ENCODE measurements at regions not wholly inside any gene's neighbourhood (a gene's known extent, or its start where the extent isn't known, plus 50 kb on each side); places are given as distances from the start of the nearest gene placed in this dataset.

DNA sequence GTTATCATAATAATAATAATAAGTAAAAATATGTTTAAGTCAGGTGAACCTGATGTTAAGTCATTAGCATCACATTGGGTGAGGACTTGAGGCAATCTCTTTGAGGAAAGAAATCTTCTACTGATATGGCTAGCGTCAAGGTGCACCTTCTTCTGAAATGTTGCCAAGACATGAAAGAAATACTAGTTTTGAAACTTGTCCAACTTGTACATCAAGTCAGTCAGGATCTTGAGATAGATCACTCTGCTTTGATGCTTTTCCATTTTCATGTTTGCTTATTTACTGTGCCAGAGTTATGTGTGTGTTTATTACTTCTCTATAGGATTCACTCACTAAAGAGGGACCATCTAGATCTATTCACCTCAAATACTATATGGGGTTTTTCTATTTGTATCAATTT, 90.0 kb upstream of the USP15 start:
- no peaks in the 10 kb centered on the region for H3K4me1 Mint-ChIP-seq
- peaks cover 3% of the 10 kb centered on the region for H3K27me3 Mint-ChIP-seq (ENCODE audit: low read depth)
- no peaks in the 10 kb centered on the region for H3K36me3 Mint-ChIP-seq (ENCODE audit: low read depth)
- no peak overlapping the region for H3K4me3 Mint-ChIP-seq
- H3K27ac Mint-ChIP-seq: no peak overlapping the region
- TF ChIP-seq, protein P1, sequence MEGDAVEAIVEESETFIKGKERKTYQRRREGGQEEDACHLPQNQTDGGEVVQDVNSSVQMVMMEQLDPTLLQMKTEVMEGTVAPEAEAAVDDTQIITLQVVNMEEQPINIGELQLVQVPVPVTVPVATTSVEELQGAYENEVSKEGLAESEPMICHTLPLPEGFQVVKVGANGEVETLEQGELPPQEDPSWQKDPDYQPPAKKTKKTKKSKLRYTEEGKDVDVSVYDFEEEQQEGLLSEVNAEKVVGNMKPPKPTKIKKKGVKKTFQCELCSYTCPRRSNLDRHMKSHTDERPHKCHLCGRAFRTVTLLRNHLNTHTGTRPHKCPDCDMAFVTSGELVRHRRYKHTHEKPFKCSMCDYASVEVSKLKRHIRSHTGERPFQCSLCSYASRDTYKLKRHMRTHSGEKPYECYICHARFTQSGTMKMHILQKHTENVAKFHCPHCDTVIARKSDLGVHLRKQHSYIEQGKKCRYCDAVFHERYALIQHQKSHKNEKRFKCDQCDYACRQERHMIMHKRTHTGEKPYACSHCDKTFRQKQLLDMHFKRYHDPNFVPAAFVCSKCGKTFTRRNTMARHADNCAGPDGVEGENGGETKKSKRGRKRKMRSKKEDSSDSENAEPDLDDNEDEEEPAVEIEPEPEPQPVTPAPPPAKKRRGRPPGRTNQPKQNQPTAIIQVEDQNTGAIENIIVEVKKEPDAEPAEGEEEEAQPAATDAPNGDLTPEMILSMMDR (IDR thresholded peaks at IDR 0.05; ENCODE audit: unreplicated experiment in 3 of 3): no peak
- no peaks in the 10 kb centered on the region for H3K9me3 Mint-ChIP-seq

DNA sequence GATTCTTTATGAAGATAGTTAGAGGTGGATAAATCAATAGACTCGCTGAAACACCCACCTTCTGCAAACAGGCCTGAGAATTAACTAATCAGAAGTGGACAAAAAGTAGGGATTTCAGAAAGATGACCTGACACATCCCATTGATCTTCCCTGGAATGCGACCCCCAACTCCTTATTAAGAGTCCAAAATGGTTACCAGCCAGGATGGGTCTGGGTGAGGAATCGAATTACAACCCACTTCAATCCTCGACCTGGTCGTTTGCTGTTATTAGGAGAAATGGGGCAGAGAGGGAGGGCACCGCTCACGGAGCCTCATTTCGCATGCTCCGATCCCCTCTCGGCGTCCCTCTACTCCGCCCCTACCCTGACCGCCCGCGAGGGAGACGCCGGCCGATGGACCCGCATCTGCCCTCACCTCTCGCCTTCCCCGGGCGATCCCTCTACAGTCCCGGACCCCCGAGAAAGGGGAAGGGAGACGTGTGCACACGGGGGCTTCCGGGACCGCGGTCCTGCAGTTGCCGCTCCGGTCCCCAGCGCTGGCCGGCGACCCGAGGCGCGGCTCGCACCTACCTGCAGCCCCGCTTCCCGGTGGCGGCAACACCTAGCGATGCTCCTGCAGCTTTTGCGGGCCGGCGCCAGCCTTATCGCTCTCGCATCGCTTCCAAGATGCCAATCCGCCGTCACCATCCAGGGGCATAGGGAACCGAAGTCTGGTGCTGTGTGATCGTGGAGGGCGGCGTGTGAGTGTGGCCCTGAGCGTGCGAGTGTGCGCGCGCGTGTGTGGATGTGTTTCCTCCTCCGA, 69.3 kb upstream of the USP15 start:
- Mint-ChIP-seq H3K36me3 (ENCODE audit: low read depth) (no peaks in the 10 kb centered on the region), H3K9me3 (no peaks in the 10 kb centered on the region), H3K4me3 (peak overlapping the region; percentile 80 to 88 (median 88)), H3K27ac (no peak overlapping the region), H3K4me1 (peaks cover 17% of the 10 kb centered on the region), H3K27me3 (ENCODE audit: low read depth) (peaks cover 65% of the 10 kb centered on the region)
- TF ChIP-seq, protein P1 (IDR thresholded peaks at IDR 0.05; ENCODE audit: unreplicated experiment in 3 of 3): no peak

DNA sequence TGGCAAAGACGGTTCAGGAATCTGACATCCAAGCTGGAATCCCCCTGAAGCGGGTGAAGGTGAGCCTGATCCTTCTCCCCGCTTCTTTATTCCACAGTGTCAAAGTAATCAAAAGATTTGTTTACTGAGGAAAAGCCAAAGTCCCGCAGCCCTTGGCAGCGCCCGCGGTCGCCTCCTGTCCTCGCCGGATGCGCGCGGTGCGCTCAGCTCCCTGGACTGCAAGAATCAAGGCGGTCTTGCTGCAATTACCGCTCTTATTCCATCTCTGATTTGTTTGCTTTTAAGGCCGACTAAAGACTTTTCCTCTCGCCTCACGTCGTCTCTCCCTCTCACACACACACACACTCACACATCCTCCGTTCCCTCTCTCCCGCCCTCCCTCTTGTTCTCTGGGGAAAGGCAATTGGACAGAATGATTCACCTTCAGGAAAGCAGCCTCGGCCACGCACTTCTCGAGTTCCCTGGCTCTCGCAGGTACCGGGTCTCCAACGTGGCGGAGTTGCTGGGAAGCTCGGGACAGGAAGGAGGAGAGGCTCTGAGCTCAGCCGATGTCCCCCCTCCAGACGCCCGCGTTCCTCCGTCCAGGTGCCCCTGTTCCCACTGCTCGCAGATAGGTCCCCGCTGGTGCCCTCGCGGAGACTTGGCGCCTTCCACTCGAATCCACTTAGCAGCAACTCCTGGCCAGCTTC, 68.6 kb upstream of the USP15 start:
- Mint-ChIP-seq H3K27ac (peak overlapping the region in 2 of 3 experiments; percentile 6 to 8), H3K4me3 (peak overlapping the region; percentile 80 to 88 (median 88)), H3K4me1 (peaks cover 17% of the 10 kb centered on the region), H3K36me3 (ENCODE audit: low read depth) (no peaks in the 10 kb centered on the region), H3K9me3 (peaks cover 5% of the 10 kb centered on the region), H3K27me3 (ENCODE audit: low read depth) (peaks cover 65% of the 10 kb centered on the region)
- TF ChIP-seq, protein P1 (IDR thresholded peaks at IDR 0.05; ENCODE audit: unreplicated experiment in 3 of 3): no peak

DNA sequence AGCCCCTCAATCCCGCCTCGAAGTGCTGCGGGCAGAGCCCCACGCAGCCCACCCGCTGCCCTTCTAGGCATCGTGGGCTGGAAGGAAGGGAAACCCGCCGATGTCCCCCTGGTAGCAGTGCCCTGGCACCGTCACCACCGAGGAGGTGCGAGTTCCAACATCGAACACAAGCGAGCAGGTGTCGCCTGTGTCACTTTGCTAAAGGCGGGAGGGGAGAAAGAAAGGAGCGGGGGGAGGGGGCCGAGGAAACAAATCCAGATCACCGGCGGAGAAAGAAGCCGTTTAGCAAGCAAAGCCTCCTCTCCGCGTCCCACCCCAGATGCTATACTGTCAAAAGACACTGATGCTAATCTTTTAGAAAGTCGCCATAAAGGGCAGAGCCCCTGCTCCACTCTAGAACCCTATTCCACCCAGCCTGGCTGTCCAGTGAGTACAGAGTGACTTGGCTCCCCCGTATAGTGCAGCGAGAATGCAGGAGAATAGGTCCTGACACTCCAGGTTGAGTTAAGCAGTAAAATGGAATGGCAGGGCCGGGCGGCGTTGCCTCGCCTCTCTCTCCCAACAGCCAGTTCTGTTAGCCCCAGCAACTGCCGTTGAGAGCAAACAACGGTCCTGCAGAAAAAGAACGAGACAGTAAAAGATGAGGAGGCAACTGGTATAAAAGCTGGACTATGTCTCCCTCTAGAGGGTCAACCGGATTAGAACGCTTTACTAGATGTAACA, 67.9 kb upstream of the USP15 start:
- TF ChIP-seq, protein P1 (IDR thresholded peaks at IDR 0.05; ENCODE audit: unreplicated experiment in 3 of 3): peak; percentile 74 to 87 (median 76)
- Mint-ChIP-seq H3K36me3 (ENCODE audit: low read depth) (no peaks in the 10 kb centered on the region), H3K9me3 (peaks cover 7% of the 10 kb centered on the region), H3K27ac (no peak overlapping the region), H3K27me3 (ENCODE audit: low read depth) (peaks cover 62% of the 10 kb centered on the region), H3K4me1 (peaks cover 17% of the 10 kb centered on the region), H3K4me3 (peak overlapping the region; percentile 80 to 88 (median 88))

DNA sequence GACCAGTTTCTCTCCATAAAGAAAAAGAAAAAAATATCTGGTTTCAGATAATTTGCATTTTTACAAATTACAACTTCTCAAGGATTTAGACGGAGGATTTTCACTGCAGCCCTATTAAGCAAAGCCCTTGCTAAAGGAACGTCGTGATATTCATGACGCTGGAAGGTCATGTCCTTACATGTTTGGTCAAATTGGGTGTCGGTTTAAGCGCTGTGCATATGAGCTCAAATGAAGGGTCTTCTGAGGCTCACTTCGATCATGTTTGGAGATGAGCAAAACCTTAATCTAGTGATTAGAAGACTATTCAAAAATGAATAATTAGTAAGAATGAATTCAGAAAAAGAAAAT, 67.3 kb upstream of the USP15 start:
- Mint-ChIP-seq H3K36me3 (ENCODE audit: low read depth) (no peaks in the 10 kb centered on the region), H3K4me1 (peaks cover 17% of the 10 kb centered on the region), H3K9me3 (peaks cover 12% of the 10 kb centered on the region)

More for the DNA sequence above, 67.3 kb upstream of the USP15 start:
- H3K4me3 Mint-ChIP-seq: peak overlapping the region; percentile 80 to 88 (median 88)
- H3K27me3 Mint-ChIP-seq (ENCODE audit: low read depth): peaks cover 58% of the 10 kb centered on the region
- TF ChIP-seq, protein P1 (IDR thresholded peaks at IDR 0.05; ENCODE audit: unreplicated experiment in 3 of 3): peak in 1 of 3 experiments; percentile 32
- H3K27ac Mint-ChIP-seq: no peak overlapping the region

All from nephron (organoid).